ENCODE measurements at regions not wholly inside any gene's neighbourhood (a gene's known extent, or its start where the extent isn't known, plus 50 kb on each side); places are given as distances from the start of the nearest gene placed in this dataset.

- TF ChIP-seq ZBTB1 (CRISPR knock-in tag; IDR thresholded peaks at IDR 0.05; ENCODE audit: borderline replicate concordance, low read depth) (no peak), TAF1 (IDR thresholded peaks at IDR 0.05; ENCODE audit: control insufficient read depth, extremely low read depth, insufficient read depth, low read length, severe bottlenecking) (no peak), ESRRB (CRISPR knock-in tag; IDR thresholded peaks at IDR 0.05; ENCODE audit: borderline replicate concordance) (no peak), COPS2 (conservative IDR thresholded peaks at IDR 0.05) (no peak)
These were observed 72.3 kb downstream of the VEGFA start (continued) for GRCh38 chr6:43842231-43842794.

GRCh38 chr6:43840490-43841218 is 70.6 kb downstream of the VEGFA start:
- no TSS peak for BruUV-seq (replicated peaks)
- in situ Hi-C loops (cut with MboI), result no loop called here
- 25% methylated on average over 5 of the region's 5 CpGs for WGBS (ENCODE audit: insufficient coverage, low coverage, missing lambda C conversion rate)

More at GRCh38 chr6:43840490-43841218, 70.6 kb downstream of the VEGFA start:
- intact Hi-C loops (cut with micrococcal nuclease), result loop anchor here (5.0 kb wide), 1 partner anchor 107 kb away; no protein-coding TSS in a partner anchor
- Histone ChIP-seq H4K20me1 (replicated peaks; ENCODE audit: control insufficient read depth, insufficient read depth, low read length) (0 out of 2 replicates have a peak, but pooled peaks cover 7% of the 10 kb centered on the region), H3K79me2 (ENCODE audit: control insufficient read depth, insufficient read depth, low read length) (no peaks in the 10 kb centered on the region), H3K27ac (ENCODE audit: extremely low read depth, low read depth, low read length) (no peak overlapping the region), H3K4me3 (no peak overlapping the region), H3K27me3 (ENCODE audit: control insufficient read depth in 2 of 2, insufficient read depth in 2 of 2, low read length in 2 of 2) (0 out of 5 replicates have a peak, but pooled peaks cover 0 to 3% of the 10 kb centered on the region in 2 experiments), H3K9ac (ENCODE audit: insufficient read depth in 1 of 2, low read depth in 2 of 2, low read length in 2 of 2) (no peak overlapping the region), H3K9me3 (replicated peaks; ENCODE audit: control insufficient read depth, insufficient read depth, low read depth, low read length) (no peaks in the 10 kb centered on the region), H3K36me3 (ENCODE audit: control insufficient read depth, insufficient read depth, low read length) (no peaks in the 10 kb centered on the region), H3K4me2 (ENCODE audit: insufficient read depth, low read length) (no peak overlapping the region), H2AFZ (ENCODE audit: low read depth, low read length) (no peak overlapping the region), H3K4me1 (replicated peaks in 1 of 2; ENCODE audit: control insufficient read depth in 2 of 2, insufficient read depth in 2 of 2, low read length in 2 of 2) (peaks cover 34 to 43% of the 10 kb centered on the region in 2 experiments), H3K9me1 (ENCODE audit: control insufficient read depth, insufficient read depth, low read length) (no peaks in the 10 kb centered on the region)
- ChIA-PET CTCF (ENCODE audit: low intra/inter-chr PET ratio) (no interaction called here), POLR2A (interaction anchor here (0.5 to 1.2 kb wide), 9 partner anchors 10 to 233 kb away, joined by 3 to 5 read pairs (median 4); no protein-coding TSS in a partner anchor)
- TF ChIP-seq ZNF584 (CRISPR knock-in tag; IDR thresholded peaks at IDR 0.05; ENCODE audit: low read depth) (no peak), ZNF79 (CRISPR knock-in tag; IDR thresholded peaks at IDR 0.05; ENCODE audit: low read depth) (no peak), YBX1 (IDR thresholded peaks at IDR 0.05) (no peak), GATAD2A (IDR thresholded peaks at IDR 0.05) (no peak), KDM1A (IDR thresholded peaks at IDR 0.05) (no peak), CLOCK (CRISPR knock-in tag; IDR thresholded peaks at IDR 0.05; ENCODE audit: borderline replicate concordance) (no peak), ZNF561 (CRISPR knock-in tag; conservative IDR thresholded peaks at IDR 0.05) (no peak), RBM34 (IDR thresholded peaks at IDR 0.05; ENCODE audit: borderline replicate concordance, insufficient read depth, low read length) (no peak), SMAD4 (CRISPR knock-in tag; conservative IDR thresholded peaks at IDR 0.05) (no peak), FOXK2 (conservative IDR thresholded peaks at IDR 0.05 in 1 of 2, IDR thresholded peaks at IDR 0.05 in 1 of 2; ENCODE audit: low read depth in 2 of 2) (no peak), CC2D1A (IDR thresholded peaks at IDR 0.05) (no peak), BMI1 (IDR thresholded peaks at IDR 0.05; ENCODE audit: low read length) (no peak), ADNP (tag; IDR thresholded peaks at IDR 0.05) (no peak), KDM2B (CRISPR knock-in tag; IDR thresholded peaks at IDR 0.05) (no peak), BDP1 (IDR thresholded peaks at IDR 0.05; ENCODE audit: insufficient read depth, insufficient read length) (no peak)
- DNase-seq (ENCODE audit: extremely low read depth in 1 of 4, low spot score in 3 of 4), result no peak
- no peak for FAIRE-seq
- ATAC-seq, result no peak

Data from K562 (cell line).